ENCODE measurements at regions not wholly inside any gene's neighbourhood (a gene's known extent, or its start where the extent isn't known, plus 50 kb on each side); places are given as distances from the start of the nearest gene placed in this dataset.

DNA sequence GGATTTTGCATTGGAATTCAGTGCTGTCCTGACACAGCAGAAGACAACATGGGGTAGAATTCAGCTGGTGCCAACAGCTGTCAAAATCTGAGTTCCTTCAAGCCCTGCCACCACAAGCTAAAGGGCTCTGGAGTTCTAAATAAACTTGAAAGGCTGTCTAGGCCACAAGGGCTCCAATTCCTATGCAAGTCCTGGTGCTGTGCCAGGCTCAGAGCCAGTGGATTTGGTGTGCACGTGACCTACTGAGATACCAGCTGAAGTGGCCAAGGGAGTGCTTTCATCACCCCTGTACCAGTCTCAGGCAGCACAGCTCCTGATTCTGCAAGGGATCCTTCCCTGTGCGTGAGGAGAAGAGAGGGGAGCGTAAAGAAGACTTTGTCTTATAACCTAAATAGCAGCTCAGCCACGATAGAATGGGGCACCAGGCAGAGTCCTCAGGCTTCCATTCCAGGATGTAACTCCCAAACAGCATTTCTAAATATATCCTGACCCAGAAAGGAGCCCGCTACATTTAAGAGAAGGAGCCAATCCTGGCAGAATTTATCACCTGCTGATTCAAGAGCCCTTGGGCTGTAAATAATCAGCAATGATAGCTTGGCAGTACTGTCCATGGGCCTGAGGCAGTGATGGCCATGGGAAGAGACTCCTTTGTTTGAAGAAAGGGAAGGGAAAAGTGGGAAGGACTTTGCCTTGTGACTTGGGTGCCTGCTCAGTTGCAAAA is 881.2 kb upstream of the EPHA7 start:
- no peaks in the 10 kb centered on the region for H3K27me3 ChIP-seq (ENCODE audit: control insufficient read depth, insufficient read depth)
- no peaks in the 10 kb centered on the region for H3K9me3 ChIP-seq (ENCODE audit: control insufficient read depth, low read length)
- intact Hi-C loops (cut with DNase I), result no loop called here
- no peak overlapping the region for H3K27ac ChIP-seq (ENCODE audit: low read length)
- peak; percentile 89 to 93 for ATAC-seq
- H3K4me3 ChIP-seq (ENCODE audit: low read length), result no peak overlapping the region
- no peaks in the 10 kb centered on the region for H3K4me1 ChIP-seq (ENCODE audit: control insufficient read depth, insufficient read depth, low read length)
- peak; percentile 57 to 82 (median 75) for DNase-seq
- 59% methylated on average over 5 of the region's 5 CpGs for WGBS

- DNase-seq (no peak), ATAC-seq (no peak)
- Histone ChIP-seq H3K27ac (ENCODE audit: low read length) (no peak overlapping the region), H3K4me1 (ENCODE audit: control insufficient read depth, insufficient read depth, low read length) (no peaks in the 10 kb centered on the region), H3K27me3 (ENCODE audit: control insufficient read depth, insufficient read depth) (no peaks in the 10 kb centered on the region), H3K9me3 (ENCODE audit: control insufficient read depth, low read length) (no peaks in the 10 kb centered on the region), H3K4me3 (ENCODE audit: low read length) (no peak overlapping the region)
- intact Hi-C loops (cut with DNase I), result no loop called here
- WGBS, result 87% methylated on average over 6 of the region's 6 CpGs
These were observed 869.8 kb upstream of the EPHA7 start for GRCh38 chr6:94289131-94289530.

DNA sequence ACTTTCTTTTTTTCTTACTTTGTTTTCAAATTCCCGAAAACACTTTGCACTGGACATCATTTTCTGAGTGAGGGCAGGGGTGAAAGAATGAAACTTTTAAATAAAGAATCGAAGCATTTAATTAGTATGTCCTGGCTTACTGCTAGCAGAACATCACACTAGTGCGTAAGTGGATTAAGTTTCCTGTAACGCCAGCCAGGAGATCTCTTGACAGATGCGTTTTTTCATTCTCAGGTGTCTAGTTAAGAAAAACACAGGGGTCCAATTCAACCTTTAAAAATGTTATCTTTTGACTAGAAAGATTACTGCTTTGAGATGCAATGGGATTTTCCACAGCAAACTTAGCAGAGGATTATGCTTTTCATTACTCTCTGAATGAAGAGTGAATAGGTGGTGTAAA is 858.8 kb upstream of the EPHA7 start:
- Histone ChIP-seq H3K27ac (ENCODE audit: low read length) (no peak overlapping the region), H3K4me1 (ENCODE audit: control insufficient read depth, insufficient read depth, low read length) (no peaks in the 10 kb centered on the region), H3K9me3 (ENCODE audit: control insufficient read depth, low read length) (no peaks in the 10 kb centered on the region), H3K4me3 (ENCODE audit: low read length) (no peak overlapping the region), H3K27me3 (ENCODE audit: control insufficient read depth, insufficient read depth) (no peaks in the 10 kb centered on the region)
- no peak for DNase-seq
- intact Hi-C loops (cut with DNase I), result no loop called here
- WGBS, result 61% methylated on average over 5 of the region's 5 CpGs
- ATAC-seq, result no peak

GRCh38 chr6:94272327-94272726 is 853.0 kb upstream of the EPHA7 start:
- H3K27ac ChIP-seq (ENCODE audit: low read length), result no peak overlapping the region
- intact Hi-C loops (cut with DNase I), result no loop called here
- H3K4me3 ChIP-seq (ENCODE audit: low read length), result no peak overlapping the region
- no peak for DNase-seq
- ATAC-seq, result no peak
- WGBS, result 76% methylated on average over 2 of the region's 2 CpGs
- no peaks in the 10 kb centered on the region for H3K4me1 ChIP-seq (ENCODE audit: control insufficient read depth, insufficient read depth, low read length)
- H3K27me3 ChIP-seq (ENCODE audit: control insufficient read depth, insufficient read depth), result no peaks in the 10 kb centered on the region
- H3K9me3 ChIP-seq (ENCODE audit: control insufficient read depth, low read length), result no peaks in the 10 kb centered on the region

GRCh38 chr6:94270091-94270948 is 851.0 kb upstream of the EPHA7 start:
- Histone ChIP-seq H3K27me3 (ENCODE audit: control insufficient read depth, insufficient read depth) (no peaks in the 10 kb centered on the region), H3K27ac (ENCODE audit: low read length) (no peak overlapping the region), H3K4me3 (ENCODE audit: low read length) (no peak overlapping the region), H3K9me3 (ENCODE audit: control insufficient read depth, low read length) (no peaks in the 10 kb centered on the region), H3K4me1 (ENCODE audit: control insufficient read depth, insufficient read depth, low read length) (no peaks in the 10 kb centered on the region)
- ATAC-seq, result no peak
- WGBS, result 52% methylated on average over 4 of the region's 4 CpGs
- DNase-seq, result no peak
- intact Hi-C loops (cut with DNase I), result no loop called here

GRCh38 chr6:94269256-94269655 is 849.9 kb upstream of the EPHA7 start:
- Histone ChIP-seq H3K27me3 (ENCODE audit: control insufficient read depth, insufficient read depth) (no peaks in the 10 kb centered on the region), H3K4me3 (ENCODE audit: low read length) (no peak overlapping the region), H3K4me1 (ENCODE audit: control insufficient read depth, insufficient read depth, low read length) (no peaks in the 10 kb centered on the region), H3K27ac (ENCODE audit: low read length) (no peak overlapping the region), H3K9me3 (ENCODE audit: control insufficient read depth, low read length) (no peaks in the 10 kb centered on the region)
- no peak for DNase-seq
- intact Hi-C loops (cut with DNase I), result no loop called here
- no peak for ATAC-seq

DNA sequence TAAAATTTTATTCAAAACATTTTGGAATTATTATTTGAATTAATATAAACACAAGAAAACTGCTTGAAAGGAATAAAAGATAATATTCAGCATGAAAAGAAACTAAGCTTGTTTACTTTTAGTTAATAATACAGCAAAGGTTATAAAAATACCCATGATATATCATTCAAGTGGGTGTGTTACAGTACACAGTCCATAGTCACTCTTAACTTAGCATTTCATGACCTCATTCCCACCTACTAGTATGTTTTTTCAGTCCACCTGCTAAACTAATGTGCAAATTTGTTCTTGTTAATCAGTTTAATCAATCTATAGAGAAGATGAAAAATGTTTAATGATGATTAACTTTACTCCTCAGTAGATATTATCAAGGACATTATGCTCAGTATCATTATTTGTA is 841.4 kb upstream of the EPHA7 start:
- Histone ChIP-seq H3K9me3 (ENCODE audit: control insufficient read depth, low read length) (no peaks in the 10 kb centered on the region), H3K27ac (ENCODE audit: low read length) (no peak overlapping the region), H3K4me1 (ENCODE audit: control insufficient read depth, insufficient read depth, low read length) (no peaks in the 10 kb centered on the region), H3K4me3 (ENCODE audit: low read length) (no peak overlapping the region), H3K27me3 (ENCODE audit: control insufficient read depth, insufficient read depth) (no peaks in the 10 kb centered on the region)
- intact Hi-C loops (cut with DNase I), result no loop called here
- DNase-seq (no peak), ATAC-seq (no peak)

DNA sequence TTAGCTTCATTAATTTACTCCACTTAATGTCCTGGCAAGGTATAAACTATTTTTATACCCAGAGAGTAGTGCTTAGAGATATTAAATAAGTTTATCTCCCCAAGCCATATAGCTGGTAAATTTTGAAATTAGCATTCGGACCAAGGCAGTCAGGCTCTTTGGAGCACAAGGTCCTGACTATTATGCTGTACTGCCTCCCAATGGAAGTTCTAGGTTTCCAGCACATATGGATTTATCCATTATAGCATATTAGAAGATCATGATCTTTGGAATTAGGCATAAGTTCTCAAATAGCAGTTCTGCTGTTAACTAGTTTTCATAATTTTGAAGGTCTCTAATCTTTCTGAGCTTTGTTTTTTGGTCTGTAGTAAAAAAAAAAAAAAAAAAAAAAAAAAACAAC is 835.3 kb upstream of the EPHA7 start:
- intact Hi-C loops (cut with DNase I), result no loop called here
- no peak overlapping the region for H3K27ac ChIP-seq (ENCODE audit: low read length)
- 59% methylated on average over 1 of the region's 1 CpG for WGBS
- ATAC-seq, result no peak
- H3K27me3 ChIP-seq (ENCODE audit: control insufficient read depth, insufficient read depth), result no peaks in the 10 kb centered on the region
- no peaks in the 10 kb centered on the region for H3K4me1 ChIP-seq (ENCODE audit: control insufficient read depth, insufficient read depth, low read length)
- no peak for DNase-seq
- no peak overlapping the region for H3K4me3 ChIP-seq (ENCODE audit: low read length)
- no peaks in the 10 kb centered on the region for H3K9me3 ChIP-seq (ENCODE audit: control insufficient read depth, low read length)

DNA sequence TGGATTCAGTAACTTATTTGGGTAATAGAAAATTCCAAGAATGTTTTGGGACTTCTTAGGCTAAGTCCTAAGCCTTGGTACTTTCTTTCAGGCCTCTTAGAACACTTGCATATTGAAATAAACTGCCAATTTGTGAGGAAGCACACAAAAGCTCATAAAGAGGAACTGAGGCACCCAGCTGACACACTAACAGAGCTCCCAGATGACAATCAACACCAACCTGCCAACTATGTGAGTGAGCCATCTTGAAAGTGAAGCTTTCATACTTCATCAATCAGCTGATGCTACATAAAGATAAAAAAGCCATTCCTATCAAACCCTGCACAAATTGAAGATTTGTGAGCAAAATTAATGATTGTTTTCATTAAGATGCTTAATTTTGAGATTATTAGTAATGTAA is 832.5 kb upstream of the EPHA7 start:
- DNase-seq (no peak), ATAC-seq (no peak)
- H3K4me3 ChIP-seq (ENCODE audit: low read length), result no peak overlapping the region
- H3K4me1 ChIP-seq (ENCODE audit: control insufficient read depth, insufficient read depth, low read length), result no peaks in the 10 kb centered on the region
- H3K27ac ChIP-seq (ENCODE audit: low read length), result no peak overlapping the region
- no peaks in the 10 kb centered on the region for H3K9me3 ChIP-seq (ENCODE audit: control insufficient read depth, low read length)
- intact Hi-C loops (cut with DNase I), result no loop called here
- peaks cover 2% of the 10 kb centered on the region for H3K27me3 ChIP-seq (ENCODE audit: control insufficient read depth, insufficient read depth)

DNA sequence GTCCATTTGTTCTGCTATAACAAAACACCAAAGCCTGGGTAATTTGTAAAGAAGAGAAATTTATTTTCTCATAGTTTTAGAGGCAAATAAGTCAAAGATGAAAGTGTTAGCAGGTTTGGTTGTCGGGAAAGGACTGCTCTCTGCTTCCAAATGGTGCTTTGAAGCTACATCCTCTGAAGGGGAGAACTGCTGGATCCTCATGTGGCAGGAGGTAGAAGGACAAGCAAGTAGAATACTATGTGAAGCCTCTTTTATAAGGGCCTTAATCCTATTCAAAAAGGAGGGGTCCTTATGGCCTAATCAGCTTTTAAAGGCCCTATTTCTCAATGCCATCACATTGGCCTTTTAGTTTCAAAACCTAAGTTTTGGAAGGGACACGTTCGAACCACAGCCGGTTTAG is 826.0 kb upstream of the EPHA7 start:
- DNase-seq (no peak), ATAC-seq (no peak)
- Histone ChIP-seq H3K27ac (ENCODE audit: low read length) (no peak overlapping the region), H3K4me1 (ENCODE audit: control insufficient read depth, insufficient read depth, low read length) (no peaks in the 10 kb centered on the region), H3K4me3 (ENCODE audit: low read length) (no peak overlapping the region), H3K9me3 (ENCODE audit: control insufficient read depth, low read length) (no peaks in the 10 kb centered on the region), H3K27me3 (ENCODE audit: control insufficient read depth, insufficient read depth) (peaks cover 2% of the 10 kb centered on the region)
- intact Hi-C loops (cut with DNase I), result no loop called here
- 83% methylated on average over 4 of the region's 4 CpGs for WGBS

- Histone ChIP-seq H3K9me3 (ENCODE audit: control insufficient read depth, low read length) (no peaks in the 10 kb centered on the region), H3K27me3 (ENCODE audit: control insufficient read depth, insufficient read depth) (no peaks in the 10 kb centered on the region), H3K4me3 (ENCODE audit: low read length) (no peak overlapping the region), H3K4me1 (ENCODE audit: control insufficient read depth, insufficient read depth, low read length) (no peaks in the 10 kb centered on the region), H3K27ac (ENCODE audit: low read length) (no peak overlapping the region)
- no peak for ATAC-seq
- no peak for DNase-seq
- 57% methylated on average over 1 of the region's 1 CpG for WGBS
- intact Hi-C loops (cut with DNase I), result no loop called here
These were observed 819.5 kb upstream of the EPHA7 start for GRCh38 chr6:94238868-94239267.
